H1 (cell line): ENCODE measurements at regions not wholly inside any gene's neighbourhood (a gene's known extent, or its start where the extent isn't known, plus 50 kb on each side); places are given as distances from the start of the nearest gene placed in this dataset.

ENCODE experiments used
- CTCF ChIA-PET: fragments of 300-600 bp; sonication (Branson Sonifier 250); formaldehyde crosslinking; loops from one replicate; lab custom pipeline; 2021; ENCODE audit not compliant: partially characterized antibody; lab: Charles Lee
- POLR2A ChIA-PET: fragments of 300-600 bp; sonication (Branson Sonifier 250); formaldehyde crosslinking; loops from one replicate; lab custom pipeline; 2021; ENCODE audit warnings: inconsistent platforms; ENCODE audit not compliant: partially characterized antibody; lab: Charles Lee
- DNase-seq, 2 experiments: peaks; one replicate each; pipeline versions ENCODE4 v3.0.0 to v3.0.0-alpha.2; 2010 to 2022; ENCODE audit warnings: low spot score in 2 of 2, low read depth in 1 of 2, mixed read lengths in 1 of 2
- FAIRE-seq: peaks from 2 replicates; lab custom pipeline; 2011; peaks lifted over from hg19 to GRCh38; lab: Jason Lieb, UNC
- H2AFZ ChIP-seq: 2 replicates; pipeline ENCODE4 v1.8.1; 2012; ENCODE audit warnings: low read length, inconsistent platforms
- H2AK5ac ChIP-seq: 2 replicates; pipeline ENCODE4 v1.6.1; 2013; ENCODE audit warnings: low read depth, low read length
- H2BK120ac ChIP-seq: replicated peaks from 2 replicates; pipeline ENCODE3; 2013; ENCODE audit warnings: low read depth, low read length, inconsistent platforms
- H2BK12ac ChIP-seq: 2 replicates; pipeline ENCODE4 v1.6.1; 2013; ENCODE audit warnings: low read depth, low read length
- H2BK15ac ChIP-seq: 2 replicates; pipeline ENCODE4 v1.6.1; 2013; ENCODE audit warnings: low read length
- H2BK20ac ChIP-seq: 2 replicates; pipeline ENCODE4 v1.6.1; 2013; ENCODE audit warnings: low read length
- H2BK5ac ChIP-seq: 2 replicates; pipeline ENCODE4 v1.6.1; 2013; ENCODE audit warnings: low read depth, low read length
- H3K14ac ChIP-seq: 2 replicates; pipeline ENCODE4 v1.6.1; 2013; ENCODE audit warnings: inconsistent platforms; ENCODE audit not compliant: insufficient read length
- H3K18ac ChIP-seq: 2 replicates; pipeline ENCODE4 v1.6.1; 2013; ENCODE audit warnings: low read length; ENCODE audit errors: extremely low read depth
- H3K23ac ChIP-seq: 2 replicates; pipeline ENCODE4 v1.6.1; 2013; ENCODE audit warnings: inconsistent platforms; ENCODE audit not compliant: insufficient read length
- H3K23me2 ChIP-seq: 2 replicates; pipeline ENCODE4 v1.6.1; 2013; ENCODE audit warnings: low read depth, low read length
- H3K27ac ChIP-seq: 2 replicates; pipeline ENCODE4 v1.6.1; 2011; ENCODE audit warnings: low read depth, low read length, inconsistent platforms
- H3K27me3 ChIP-seq, 4 experiments: replicated peaks in 1 of 4; 1 replicate in 1 of 4; 2 replicates in 3 of 4; pipeline versions ENCODE4 v1.6.1 to v1.8.1; 2011 to 2013; ENCODE audit warnings: low read length in 3 of 4, mild to moderate bottlenecking in 3 of 4, inconsistent platforms in 2 of 4, mixed read lengths in 2 of 4, moderate library complexity in 1 of 4; ENCODE audit not compliant: control insufficient read depth in 3 of 4, insufficient read depth in 3 of 4; ENCODE audit errors: extremely low read depth in 1 of 4
- H3K36me3 ChIP-seq, 4 experiments: 2 replicates each; pipeline versions ENCODE4 v1.6.1 to v1.8.1; 2011 to 2013; ENCODE audit warnings: mild to moderate bottlenecking in 4 of 4, low read length in 3 of 4, moderate library complexity in 2 of 4, control low read depth in 1 of 4, inconsistent platforms in 1 of 4; ENCODE audit not compliant: insufficient read depth in 4 of 4, control insufficient read depth in 2 of 4
- H3K4ac ChIP-seq: replicated peaks from 2 replicates; pipeline ENCODE3; 2013; ENCODE audit warnings: low read length, low read depth, mixed read lengths, inconsistent platforms; ENCODE audit not compliant: insufficient read length
- H3K4me1 ChIP-seq, 4 experiments: replicated peaks in 1 of 4; 1 replicate in 1 of 4; 2 replicates in 3 of 4; pipeline versions ENCODE4 v1.6.1 to v1.8.1; 2011 to 2013; ENCODE audit warnings: low read length in 3 of 4, inconsistent platforms in 2 of 4, mixed read lengths in 1 of 4; ENCODE audit not compliant: insufficient read depth in 4 of 4, control insufficient read depth in 3 of 4
- H3K4me2 ChIP-seq, 2 experiments: 2 replicates each; pipeline versions ENCODE4 v1.6.1 to v1.8.1; 2011 to 2013; ENCODE audit warnings: low read depth in 2 of 2, low read length in 2 of 2, control low read depth in 1 of 2, inconsistent platforms in 1 of 2, mild to moderate bottlenecking in 1 of 2; ENCODE audit not compliant: insufficient read depth in 1 of 2
- H3K4me3 ChIP-seq, 4 experiments: fragments of 200-600, 300-600 bp in 1 of 4; sonication (generic), shearing (Covaris generic), sonication (Bioruptor Twin) in 1 of 4; 2 replicates each; pipeline versions ENCODE4 v1.5.1 to v1.8.1; 2011 to 2016; ENCODE audit warnings: low read length in 4 of 4, low read depth in 3 of 4, control low read depth in 2 of 4, inconsistent platforms in 2 of 4, mild to moderate bottlenecking in 2 of 4, mixed read lengths in 1 of 4, moderate library complexity in 1 of 4; ENCODE audit not compliant: insufficient read depth in 2 of 4; ENCODE audit errors: extremely low read depth in 1 of 4
- H3K56ac ChIP-seq: replicated peaks from 2 replicates; pipeline ENCODE3; 2013; ENCODE audit warnings: low read depth, mild to moderate bottlenecking, mixed read lengths, low read length, inconsistent platforms; ENCODE audit not compliant: insufficient read length
- H3K79me1 ChIP-seq: 2 replicates; pipeline ENCODE4 v1.6.1; 2013; ENCODE audit warnings: low read depth, low read length, control low read depth
- H3K79me2 ChIP-seq, 2 experiments: 2 replicates each; pipeline versions ENCODE4 v1.6.1 to v1.8.1; 2012 to 2013; ENCODE audit warnings: low read length in 2 of 2, mild to moderate bottlenecking in 2 of 2, inconsistent platforms in 1 of 2; ENCODE audit not compliant: insufficient read depth in 2 of 2, control insufficient read depth in 1 of 2
- H3K9ac ChIP-seq, 4 experiments: replicated peaks in 1 of 4; 1 replicate in 1 of 4; 2 replicates in 3 of 4; pipeline versions ENCODE4 v1.6.1 to v1.8.1; 2011 to 2013; ENCODE audit warnings: low read depth in 3 of 4, low read length in 3 of 4, control low read depth in 2 of 4, mild to moderate bottlenecking in 2 of 4, moderate library complexity in 2 of 4, inconsistent platforms in 1 of 4; ENCODE audit errors: extremely low read depth in 1 of 4
- H3K9me3 ChIP-seq, 2 experiments: 2 replicates each; pipeline versions ENCODE4 v1.6.1 to v1.8.1; 2012 to 2013; ENCODE audit warnings: mild to moderate bottlenecking in 2 of 2, moderate library complexity in 2 of 2, control low read depth in 1 of 2, inconsistent platforms in 1 of 2, low read depth in 1 of 2, low read length in 1 of 2, mixed read lengths in 1 of 2; ENCODE audit not compliant: insufficient read depth in 2 of 2
- H4K20me1 ChIP-seq, 2 experiments: replicated peaks in 1 of 2; 2 replicates each; pipeline versions ENCODE3 to v1.8.1; 2011 to 2013; ENCODE audit warnings: inconsistent platforms in 2 of 2, low read length in 2 of 2, mild to moderate bottlenecking in 1 of 2; ENCODE audit not compliant: insufficient read depth in 2 of 2, control insufficient read depth in 1 of 2
- H4K5ac ChIP-seq: 2 replicates; pipeline ENCODE4 v1.6.1; 2013; ENCODE audit warnings: low read length, low read depth, mixed read lengths, inconsistent platforms; ENCODE audit not compliant: insufficient read length
- H4K8ac ChIP-seq: 2 replicates; pipeline ENCODE4 v1.8.0; 2013; ENCODE audit warnings: mild to moderate bottlenecking, moderate library complexity, low read length, inconsistent platforms; ENCODE audit not compliant: insufficient read depth; ENCODE audit errors: extremely low read depth
- H4K91ac ChIP-seq: replicated peaks from 2 replicates; pipeline ENCODE3; 2013; ENCODE audit warnings: low read length, mixed read lengths, inconsistent platforms; ENCODE audit not compliant: insufficient read length
- KDM4A ChIP-seq: IDR thresholded peaks from one replicate; pipeline ENCODE4 v1.7.1; 2012; ENCODE audit warnings: low read depth, mild to moderate bottlenecking, moderate library complexity, low read length, inconsistent platforms; ENCODE audit not compliant: severe bottlenecking
- RNF2 ChIP-seq: fragments of 200-900, 300-1000 bp; sonication (generic); IDR thresholded peaks from 2 replicates; pipeline ENCODE4 v1.7.1; 2016; ENCODE audit warnings: borderline replicate concordance, low read depth, mild to moderate bottlenecking, antibody characterized with exemption, low read length; ENCODE audit not compliant: poor library complexity, severe bottlenecking; ENCODE audit errors: missing control alignments
- RXRA ChIP-seq: IDR thresholded peaks from 2 replicates; pipeline ENCODE4 v1.6.1; 2011; ENCODE audit warnings: low read depth, mild to moderate bottlenecking, low read length, moderate library complexity; ENCODE audit not compliant: insufficient read depth
- USF2 ChIP-seq: IDR thresholded peaks from 2 replicates; pipeline ENCODE4 v1.6.1; 2011; ENCODE audit warnings: low read length, improper control_type of control experiment
- WGBS, 2 experiments: shearing (Covaris generic) in 1 of 2; methylation state at CpG; one replicate each; pipeline versions ENCODE4 v1.1.6 to v1.1.7; 2013 to 2015; ENCODE audit warnings: low lambda C conversion rate in 2 of 2, mixed read lengths in 2 of 2, inconsistent platforms in 1 of 2, low coverage in 1 of 2, missing lambda C conversion rate in 1 of 2; ENCODE audit not compliant: insufficient replicate concordance in 2 of 2, insufficient coverage in 1 of 2, insufficient read length in 1 of 2; ENCODE audit errors: extremely low coverage in 1 of 2, missing lambda C conversion rate in 1 of 2; 5-methylcytosine and 5-hydroxymethylcytosine counted together
- TF ChIP-seq, protein P1 (sequence below): IDR thresholded peaks from 2 replicates; pipeline ENCODE4 v1.6.1; 2012; ENCODE audit warnings: inconsistent platforms

- H3K4me2 ChIP-seq: no peak overlapping the region
- peaks cover 0 to 2% (median 0%) of the 10 kb centered on the region in 4 experiments; a peak in 2 of 8 replicates for H3K36me3 ChIP-seq
- H3K4me1 ChIP-seq: peaks cover 5 to 25% (median 19%) of the 10 kb centered on the region in 4 experiments; a peak in 4 of 7 replicates
- H3K4ac ChIP-seq: no peak overlapping the region
- no peak overlapping the region for H3K23ac ChIP-seq
- H3K23me2 ChIP-seq: no peaks in the 10 kb centered on the region
- H3K27ac ChIP-seq: no peak overlapping the region; the same call in 1 of the 2 replicates
- 0 out of 4 replicates have a peak, but pooled peaks cover 0 to 3% of the 10 kb centered on the region in 2 experiments for H3K9me3 ChIP-seq
- peak overlapping the region; percentile 56; the same call in 1 of the 2 replicates for H3K18ac ChIP-seq
- TF ChIP-seq RNF2 (no peak), KDM4A (no peak), USF2 (no peak), RXRA (no peak)
- TF ChIP-seq, protein P1, sequence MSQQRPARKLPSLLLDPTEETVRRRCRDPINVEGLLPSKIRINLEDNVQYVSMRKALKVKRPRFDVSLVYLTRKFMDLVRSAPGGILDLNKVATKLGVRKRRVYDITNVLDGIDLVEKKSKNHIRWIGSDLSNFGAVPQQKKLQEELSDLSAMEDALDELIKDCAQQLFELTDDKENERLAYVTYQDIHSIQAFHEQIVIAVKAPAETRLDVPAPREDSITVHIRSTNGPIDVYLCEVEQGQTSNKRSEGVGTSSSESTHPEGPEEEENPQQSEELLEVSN: no peak
- TF ChIP-seq, all 59 proteins: peak for 0
- no peak overlapping the region for H3K14ac ChIP-seq
- H3K56ac ChIP-seq: no peak overlapping the region
- FAIRE-seq (no peak), DNase-seq (no peak)
- H3K27me3 ChIP-seq: no peaks in the 10 kb centered on the region
- no peaks in the 10 kb centered on the region for H3K79me2 ChIP-seq
- H2BK20ac ChIP-seq: peak overlapping the region; percentile 75; the same call in 1 of the 2 replicates
- H2BK5ac ChIP-seq: no peak overlapping the region
- H2BK120ac ChIP-seq: no peak overlapping the region
- WGBS, 2 experiments: 95% methylated on average over 4 of the region's 4 CpGs; no CpG with 5 or more reads in 1 of the 2 experiments
- H3K79me1 ChIP-seq: no peaks in the 10 kb centered on the region
- no peak overlapping the region for H4K91ac ChIP-seq
- H2BK12ac ChIP-seq: no peak overlapping the region
- no peak overlapping the region for H2BK15ac ChIP-seq
- POLR2A ChIA-PET: no interaction called here
- no peaks in the 10 kb centered on the region for H4K20me1 ChIP-seq
- H4K8ac ChIP-seq: no peak overlapping the region
- CTCF ChIA-PET: no interaction called here
- no peak overlapping the region for H2AK5ac ChIP-seq
- no peak overlapping the region for H3K9ac ChIP-seq
- no peak overlapping the region for H2AFZ ChIP-seq
- no peak overlapping the region for H4K5ac ChIP-seq
- H3K4me3 ChIP-seq: no peak overlapping the region
Observed at GRCh38 chr2:124993809-124994208, 968.7 kb downstream of the CNTNAP5 start.
